GM12878 (cell line): ENCODE measurements at regions not wholly inside any gene's neighbourhood (a gene's known extent, or its start where the extent isn't known, plus 50 kb on each side); places are given as distances from the start of the nearest gene placed in this dataset.

ENCODE experiments used
- ATAC-seq: fragments of 200-7000 bp; cut with Tn5 transposase; 3 replicates; pipeline ENCODE4 v1.9.1; 2020; ENCODE audit warnings: mild to moderate bottlenecking, moderate library complexity
- BruUV-seq: library from RNA; stranded (reverse); fragments of 400-500 nt; replicated peaks from 2 replicates; lab custom pipeline; 2021; lab: Mats Ljungman, UMichigan
- CTCF ChIA-PET: fragments of 300-600 bp; sonication (Branson Sonifier 250); formaldehyde crosslinking; extraction: SDS; loops from one replicate; lab custom pipeline; 2021; ENCODE audit warnings: inconsistent platforms; lab: Yijun Ruan, JAX
- POLR2A ChIA-PET: fragments of 350-600 bp; formaldehyde crosslinking; extraction: SDS; loops from one replicate; lab custom pipeline; 2021; ENCODE audit warnings: inconsistent platforms; lab: Charles Lee
- RAD21 ChIA-PET: fragments of 300-600 bp; sonication (Branson Sonifier 250); formaldehyde crosslinking; loops from one replicate; lab custom pipeline; 2023; ENCODE audit warnings: antibody characterized with exemption; ENCODE audit not compliant: unreplicated experiment; lab: Charles Lee
- SMC1A ChIA-PET: fragments of 300-600 bp; sonication (Branson Sonifier 250); formaldehyde crosslinking; loops from one replicate; lab custom pipeline; 2023; ENCODE audit not compliant: unreplicated experiment, uncharacterized antibody; lab: Charles Lee
- DNase-seq: peaks from one replicate; pipeline ENCODE4 v3.0.0-alpha.2; 2011; ENCODE audit warnings: low read depth, low spot score
- FAIRE-seq: peaks from 3 replicates; lab custom pipeline; 2011; peaks lifted over from hg19 to GRCh38; lab: Jason Lieb, UNC
- H2AFZ ChIP-seq: 2 replicates; pipeline ENCODE4 v1.6.0; 2011; ENCODE audit warnings: low read depth, low read length, control low read depth; ENCODE audit not compliant: control insufficient read depth
- H3K27ac ChIP-seq: 2 replicates; pipeline ENCODE4 v1.5.1; 2011; ENCODE audit warnings: control low read depth; ENCODE audit not compliant: control insufficient read depth, insufficient read depth
- H3K27me3 ChIP-seq, 2 experiments: replicated peaks in 1 of 2; 2 replicates each; pipeline versions ENCODE4 v1.6.0 to v1.6.1; 2011; ENCODE audit warnings: low read length in 1 of 2; ENCODE audit not compliant: control insufficient read depth in 2 of 2, insufficient read depth in 2 of 2
- H3K36me3 ChIP-seq, 2 experiments: 2 replicates each; pipeline ENCODE4 v1.5.1; 2011; ENCODE audit warnings: low read length in 1 of 2; ENCODE audit not compliant: control insufficient read depth in 2 of 2, insufficient read depth in 2 of 2
- H3K4me1 ChIP-seq: 2 replicates; pipeline ENCODE4 v1.6.1; 2011; ENCODE audit warnings: mild to moderate bottlenecking, low read length, moderate library complexity, mixed read lengths; ENCODE audit not compliant: control insufficient read depth, insufficient read depth
- H3K4me2 ChIP-seq: 2 replicates; pipeline ENCODE4 v1.6.0; 2011; ENCODE audit warnings: control low read depth; ENCODE audit not compliant: control insufficient read depth, insufficient read depth
- H3K4me3 ChIP-seq: fragments of 200-600 bp; sonication (generic); 2 replicates; pipeline ENCODE4 v1.5.1; 2016
- H3K79me2 ChIP-seq: 2 replicates; pipeline ENCODE4 v1.6.0; 2011; ENCODE audit warnings: low read length; ENCODE audit not compliant: control insufficient read depth, insufficient read depth
- H3K9ac ChIP-seq: 2 replicates; pipeline ENCODE4 v1.8.0; 2011; ENCODE audit warnings: low read length, control low read depth, mixed read lengths; ENCODE audit not compliant: control insufficient read depth, insufficient read depth
- H3K9me3 ChIP-seq: replicated peaks from 3 replicates; pipeline ENCODE4 v1.5.1; 2011; ENCODE audit warnings: mild to moderate bottlenecking, low read length; ENCODE audit not compliant: control insufficient read depth, insufficient read depth
- H4K20me1 ChIP-seq: 2 replicates; pipeline ENCODE4 v1.6.0; 2011; ENCODE audit not compliant: control insufficient read depth, insufficient read depth
- BACH1 ChIP-seq: fragments of 450-650 bp; IDR thresholded peaks from 2 replicates; pipeline ENCODE4 v1.6.1; 2017; ENCODE audit warnings: mild to moderate bottlenecking, borderline replicate concordance
- FOS ChIP-seq: IDR thresholded peaks from 3 replicates; pipeline ENCODE4 v1.6.1; 2011; ENCODE audit warnings: borderline replicate concordance; ENCODE audit not compliant: insufficient read length; ENCODE audit errors: extremely low read depth
- IKZF2 ChIP-seq, 2 experiments: fragments of 450-650 bp; IDR thresholded peaks; 2 replicates each; pipeline ENCODE4 v1.6.1; 2017; ENCODE audit warnings: mild to moderate bottlenecking in 2 of 2, moderate library complexity in 2 of 2
- KAT2A ChIP-seq: conservative IDR thresholded peaks from 2 replicates; pipeline ENCODE4 v1.6.1; 2011; ENCODE audit warnings: low read depth, low read length; ENCODE audit not compliant: control insufficient read depth
- RAD21 ChIP-seq: IDR thresholded peaks from 2 replicates; pipeline ENCODE4 v1.6.1; 2011; ENCODE audit warnings: mild to moderate bottlenecking, low read depth, low read length, moderate library complexity; ENCODE audit not compliant: insufficient read depth
- SKIL ChIP-seq: fragments of 450-650 bp; IDR thresholded peaks from 2 replicates; pipeline ENCODE4 v1.6.1; 2017; ENCODE audit warnings: mild to moderate bottlenecking, low read depth, inconsistent platforms; ENCODE audit not compliant: poor library complexity, severe bottlenecking
- SMARCA5 ChIP-seq: fragments of 450-650 bp; IDR thresholded peaks from 2 replicates; pipeline ENCODE4 v1.6.1; 2017; ENCODE audit warnings: mild to moderate bottlenecking
- SPI1 ChIP-seq: IDR thresholded peaks from 2 replicates; pipeline ENCODE4 v1.6.1; 2011; ENCODE audit warnings: low read depth, mild to moderate bottlenecking, low read length, moderate library complexity, borderline replicate concordance; ENCODE audit not compliant: insufficient read depth
- ZNF207 ChIP-seq: fragments of 450-650 bp; IDR thresholded peaks from 2 replicates; pipeline ENCODE4 v1.6.1; 2014; ENCODE audit warnings: antibody characterized with exemption, mild to moderate bottlenecking, borderline replicate concordance
- WGBS: methylation state at CpG from one replicate; pipeline ENCODE4 v1.1.6; 2016; ENCODE audit warnings: low lambda C conversion rate; ENCODE audit not compliant: insufficient replicate concordance, insufficient coverage; ENCODE audit errors: missing lambda C conversion rate; 5-methylcytosine and 5-hydroxymethylcytosine counted together
- in situ Hi-C: fragments of 300-500 bp; cut with MboI; formaldehyde crosslinking; loops from 9 replicates; pipeline ENCODE4 v1.14.3; 2018; ENCODE audit warnings: mixed read lengths
- intact Hi-C: fragments of 100-400 bp; cut with micrococcal nuclease; formaldehyde crosslinking; loops from one replicate; pipeline ENCODE4 v1.14.2; 2022; ENCODE audit not compliant: unreplicated experiment
- TF ChIP-seq, protein P1 (sequence below): fragments of 450-650 bp; IDR thresholded peaks from 2 replicates; pipeline ENCODE4 v1.6.1; 2017; ENCODE audit warnings: borderline replicate concordance
- TF ChIP-seq, protein P2 (sequence below): fragments of 450-650 bp; formaldehyde crosslinking; IDR thresholded peaks from 2 replicates; pipeline ENCODE4 v1.4.0; 2022; ENCODE audit warnings: mild to moderate bottlenecking, moderate library complexity
- TF ChIP-seq, protein P3 (sequence below): fragments of 450-650 bp; IDR thresholded peaks from 2 replicates; pipeline ENCODE4 v1.6.1; 2017; ENCODE audit warnings: mild to moderate bottlenecking, moderate library complexity

DNA sequence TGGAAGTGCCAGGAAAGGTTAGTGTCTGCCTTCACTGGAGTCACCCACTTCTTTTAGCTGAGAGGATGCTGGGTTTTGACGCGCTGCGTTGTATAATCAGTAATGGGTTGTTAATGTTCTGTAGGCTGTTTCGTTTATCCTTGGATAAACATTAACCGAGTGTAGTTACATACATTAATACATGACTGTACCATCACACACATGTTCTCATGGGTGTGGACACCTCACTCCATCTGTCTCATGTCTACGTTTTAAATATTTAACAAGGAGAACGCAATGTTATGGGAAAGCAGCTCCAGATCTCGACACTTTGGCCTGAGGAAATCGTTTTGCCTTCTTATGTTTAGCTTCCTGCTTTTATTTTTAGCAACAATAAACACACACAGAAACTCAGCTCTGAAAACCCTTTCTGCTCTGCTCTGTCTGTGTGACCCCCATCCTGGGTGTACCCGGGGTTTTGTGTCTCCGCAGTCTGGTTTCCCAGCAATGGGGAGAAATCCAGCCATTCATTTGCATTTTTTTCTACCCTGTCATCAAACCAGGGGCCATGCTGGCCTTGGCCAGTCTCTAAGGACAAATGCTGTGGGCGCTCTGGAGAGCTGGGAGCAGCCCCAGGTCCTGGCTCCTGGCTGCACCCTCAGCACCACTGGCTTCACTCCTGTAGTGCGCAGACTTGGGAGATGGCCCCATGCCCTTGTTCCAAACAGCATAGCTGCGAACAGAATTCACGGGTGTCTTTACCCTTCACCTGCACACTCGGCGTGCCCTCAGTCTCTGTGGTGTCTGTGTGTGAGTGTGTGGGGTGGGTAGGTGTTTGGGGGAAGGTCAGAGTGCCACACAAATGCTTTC lies 110.8 kb downstream of the ERMARD start:
- BruUV-seq = no TSS peak
- intact Hi-C loops = no loop called here
- TF ChIP-seq BACH1 (no peak), IKZF2 (IDR thresholded peaks at IDR 0.05) (no peak), RAD21 (no peak), SKIL (no peak), ZNF207 (no peak), SMARCA5 (no peak), FOS (no peak), KAT2A (no peak), SPI1 (no peak)
- TF ChIP-seq, protein P1, sequence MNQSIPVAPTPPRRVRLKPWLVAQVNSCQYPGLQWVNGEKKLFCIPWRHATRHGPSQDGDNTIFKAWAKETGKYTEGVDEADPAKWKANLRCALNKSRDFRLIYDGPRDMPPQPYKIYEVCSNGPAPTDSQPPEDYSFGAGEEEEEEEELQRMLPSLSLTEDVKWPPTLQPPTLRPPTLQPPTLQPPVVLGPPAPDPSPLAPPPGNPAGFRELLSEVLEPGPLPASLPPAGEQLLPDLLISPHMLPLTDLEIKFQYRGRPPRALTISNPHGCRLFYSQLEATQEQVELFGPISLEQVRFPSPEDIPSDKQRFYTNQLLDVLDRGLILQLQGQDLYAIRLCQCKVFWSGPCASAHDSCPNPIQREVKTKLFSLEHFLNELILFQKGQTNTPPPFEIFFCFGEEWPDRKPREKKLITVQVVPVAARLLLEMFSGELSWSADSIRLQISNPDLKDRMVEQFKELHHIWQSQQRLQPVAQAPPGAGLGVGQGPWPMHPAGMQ = no peak
- TF ChIP-seq, protein P2, sequence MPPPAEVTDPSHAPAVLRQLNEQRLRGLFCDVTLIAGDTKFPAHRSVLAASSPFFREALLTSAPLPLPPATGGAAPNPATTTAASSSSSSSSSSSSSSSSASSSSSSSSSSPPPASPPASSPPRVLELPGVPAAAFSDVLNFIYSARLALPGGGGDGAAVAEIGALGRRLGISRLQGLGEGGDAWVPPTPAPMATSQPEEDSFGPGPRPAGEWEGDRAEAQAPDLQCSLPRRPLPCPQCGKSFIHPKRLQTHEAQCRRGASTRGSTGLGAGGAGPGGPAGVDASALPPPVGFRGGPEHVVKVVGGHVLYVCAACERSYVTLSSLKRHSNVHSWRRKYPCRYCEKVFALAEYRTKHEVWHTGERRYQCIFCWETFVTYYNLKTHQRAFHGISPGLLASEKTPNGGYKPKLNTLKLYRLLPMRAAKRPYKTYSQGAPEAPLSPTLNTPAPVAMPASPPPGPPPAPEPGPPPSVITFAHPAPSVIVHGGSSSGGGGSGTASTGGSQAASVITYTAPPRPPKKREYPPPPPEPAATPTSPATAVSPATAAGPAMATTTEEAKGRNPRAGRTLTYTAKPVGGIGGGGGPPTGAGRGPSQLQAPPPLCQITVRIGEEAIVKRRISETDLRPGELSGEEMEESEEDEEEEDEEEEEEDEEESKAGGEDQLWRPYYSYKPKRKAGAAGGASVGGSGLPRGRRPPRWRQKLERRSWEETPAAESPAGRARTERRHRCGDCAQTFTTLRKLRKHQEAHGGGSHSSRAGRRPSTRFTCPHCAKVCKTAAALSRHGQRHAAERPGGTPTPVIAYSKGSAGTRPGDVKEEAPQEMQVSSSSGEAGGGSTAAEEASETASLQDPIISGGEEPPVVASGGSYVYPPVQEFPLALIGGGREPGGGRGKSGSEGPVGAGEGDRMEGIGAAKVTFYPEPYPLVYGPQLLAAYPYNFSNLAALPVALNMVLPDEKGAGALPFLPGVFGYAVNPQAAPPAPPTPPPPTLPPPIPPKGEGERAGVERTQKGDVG (CRISPR knock-in tag) = no peak
- TF ChIP-seq, protein P3, sequence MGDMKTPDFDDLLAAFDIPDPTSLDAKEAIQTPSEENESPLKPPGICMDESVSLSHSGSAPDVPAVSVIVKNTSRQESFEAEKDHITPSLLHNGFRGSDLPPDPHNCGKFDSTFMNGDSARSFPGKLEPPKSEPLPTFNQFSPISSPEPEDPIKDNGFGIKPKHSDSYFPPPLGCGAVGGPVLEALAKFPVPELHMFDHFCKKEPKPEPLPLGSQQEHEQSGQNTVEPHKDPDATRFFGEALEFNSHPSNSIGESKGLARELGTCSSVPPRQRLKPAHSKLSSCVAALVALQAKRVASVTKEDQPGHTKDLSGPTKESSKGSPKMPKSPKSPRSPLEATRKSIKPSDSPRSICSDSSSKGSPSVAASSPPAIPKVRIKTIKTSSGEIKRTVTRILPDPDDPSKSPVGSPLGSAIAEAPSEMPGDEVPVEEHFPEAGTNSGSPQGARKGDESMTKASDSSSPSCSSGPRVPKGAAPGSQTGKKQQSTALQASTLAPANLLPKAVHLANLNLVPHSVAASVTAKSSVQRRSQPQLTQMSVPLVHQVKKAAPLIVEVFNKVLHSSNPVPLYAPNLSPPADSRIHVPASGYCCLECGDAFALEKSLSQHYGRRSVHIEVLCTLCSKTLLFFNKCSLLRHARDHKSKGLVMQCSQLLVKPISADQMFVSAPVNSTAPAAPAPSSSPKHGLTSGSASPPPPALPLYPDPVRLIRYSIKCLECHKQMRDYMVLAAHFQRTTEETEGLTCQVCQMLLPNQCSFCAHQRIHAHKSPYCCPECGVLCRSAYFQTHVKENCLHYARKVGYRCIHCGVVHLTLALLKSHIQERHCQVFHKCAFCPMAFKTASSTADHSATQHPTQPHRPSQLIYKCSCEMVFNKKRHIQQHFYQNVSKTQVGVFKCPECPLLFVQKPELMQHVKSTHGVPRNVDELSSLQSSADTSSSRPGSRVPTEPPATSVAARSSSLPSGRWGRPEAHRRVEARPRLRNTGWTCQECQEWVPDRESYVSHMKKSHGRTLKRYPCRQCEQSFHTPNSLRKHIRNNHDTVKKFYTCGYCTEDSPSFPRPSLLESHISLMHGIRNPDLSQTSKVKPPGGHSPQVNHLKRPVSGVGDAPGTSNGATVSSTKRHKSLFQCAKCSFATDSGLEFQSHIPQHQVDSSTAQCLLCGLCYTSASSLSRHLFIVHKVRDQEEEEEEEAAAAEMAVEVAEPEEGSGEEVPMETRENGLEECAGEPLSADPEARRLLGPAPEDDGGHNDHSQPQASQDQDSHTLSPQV = no peak

More for the DNA sequence above, 110.8 kb downstream of the ERMARD start:
- ATAC-seq (no peak), DNase-seq (no peak), FAIRE-seq (no peak)
- H3K27ac ChIP-seq = no peak overlapping the region
- H3K4me3 ChIP-seq = no peak overlapping the region
- WGBS = 56% methylated on average over 17 of the region's 17 CpGs
- H3K4me2 ChIP-seq = no peak overlapping the region
- ChIA-PET SMC1A (no interaction called here), POLR2A (no interaction called here), CTCF (interaction anchor here (1.1 kb wide), 1 partner anchor 16 kb away, joined by 3 read pairs; no protein-coding TSS in a partner anchor), RAD21 (no interaction called here)
- no peak overlapping the region for H3K9ac ChIP-seq
- no peaks in the 10 kb centered on the region for H3K79me2 ChIP-seq
- H2AFZ ChIP-seq = no peak overlapping the region
- in situ Hi-C loops = no loop called here
- no peaks in the 10 kb centered on the region for H4K20me1 ChIP-seq
- H3K4me1 ChIP-seq = no peaks in the 10 kb centered on the region
- no peaks in the 10 kb centered on the region; the same call in 2 of the 3 replicates for H3K9me3 ChIP-seq
- H3K36me3 ChIP-seq = no peaks in the 10 kb centered on the region
- no peaks in the 10 kb centered on the region for H3K27me3 ChIP-seq
